Hepatocyte (in vitro differentiated cells): ENCODE measurements at regions not wholly inside any gene's neighbourhood (a gene's known extent, or its start where the extent isn't known, plus 50 kb on each side); places are given as distances from the start of the nearest gene placed in this dataset.
"Not testable (repeated sequence)": the region's sequence is repeated elsewhere in the genome, so short reads cannot be mapped to it uniquely, and the experiment has no call there.

Experiments used
- DNase-seq: peaks from one replicate; pipeline ENCODE4 v3.0.0-alpha.2; 2016; ENCODE audit warnings: low spot score
- H2AFZ ChIP-seq: fragments of 200-600 bp; sonication (generic); 2 replicates; pipeline ENCODE4 v1.6.0; 2016; ENCODE audit warnings: antibody characterized with exemption, mild to moderate bottlenecking
- H3K27ac ChIP-seq: fragments of 200-600 bp; sonication (generic); 2 replicates; pipeline ENCODE4 v1.5.1; 2016; ENCODE audit warnings: mild to moderate bottlenecking
- H3K27me3 ChIP-seq: fragments of 200-600 bp; sonication (generic); 2 replicates; pipeline ENCODE4 v1.6.1; 2016
- H3K36me3 ChIP-seq: fragments of 200-600 bp; sonication (generic); replicated peaks from 2 replicates; pipeline ENCODE4 v1.5.1; 2016; ENCODE audit warnings: low read depth; ENCODE audit not compliant: insufficient read depth
- H3K4me1 ChIP-seq: fragments of 200-600 bp; sonication (generic); 2 replicates; pipeline ENCODE4 v1.5.1; 2016; ENCODE audit warnings: mild to moderate bottlenecking, moderate library complexity; ENCODE audit not compliant: insufficient read depth
- H3K4me2 ChIP-seq: fragments of 200-600 bp; sonication (generic); 2 replicates; pipeline ENCODE4 v1.6.0; 2016
- H3K4me3 ChIP-seq: fragments of 200-600 bp; sonication (generic); 2 replicates; pipeline ENCODE4 v1.5.1; 2016; ENCODE audit warnings: mild to moderate bottlenecking
- H3K79me2 ChIP-seq: fragments of 200-600 bp; sonication (generic); 2 replicates; pipeline ENCODE4 v1.6.0; 2017; ENCODE audit warnings: mild to moderate bottlenecking
- H3K9me2 ChIP-seq: fragments of 200-600 bp; sonication (generic); replicated peaks from 2 replicates; pipeline ENCODE4 v1.6.0; 2017; ENCODE audit warnings: mild to moderate bottlenecking; ENCODE audit not compliant: insufficient read depth
- H3K9me3 ChIP-seq: fragments of 200-600 bp; sonication (generic); 2 replicates; pipeline ENCODE4 v1.5.1; 2016; ENCODE audit warnings: low read depth, mild to moderate bottlenecking
- H4K20me1 ChIP-seq: fragments of 200-600 bp; sonication (generic); 2 replicates; pipeline ENCODE4 v1.6.0; 2016; ENCODE audit warnings: mild to moderate bottlenecking; ENCODE audit not compliant: insufficient read depth, poor library complexity, severe bottlenecking
- EZH2 ChIP-seq: fragments of 200-600 bp; sonication (generic); IDR thresholded peaks from 2 replicates; pipeline ENCODE4 v1.6.1; 2016; ENCODE audit warnings: antibody characterized with exemption, mild to moderate bottlenecking, borderline replicate concordance
- EZH2phosphoT487 ChIP-seq: fragments of 200-600 bp; sonication (generic); IDR thresholded peaks from one replicate; pipeline ENCODE4 v1.6.1; 2018; ENCODE audit warnings: antibody characterized with exemption, mild to moderate bottlenecking, low read depth, moderate library complexity; ENCODE audit not compliant: unreplicated experiment, severe bottlenecking
- WGBS: methylation state at CpG from one replicate; pipeline ENCODE4 v1.1.6; 2016; ENCODE audit warnings: low lambda C conversion rate; ENCODE audit errors: missing lambda C conversion rate; 5-methylcytosine and 5-hydroxymethylcytosine counted together
- TF ChIP-seq, protein P1 (sequence below): fragments of 200-600 bp; sonication (generic); IDR thresholded peaks from 2 replicates; pipeline ENCODE4 v1.5.1; 2016; ENCODE audit warnings: antibody characterized with exemption, mild to moderate bottlenecking; ENCODE audit not compliant: poor library complexity

DNA sequence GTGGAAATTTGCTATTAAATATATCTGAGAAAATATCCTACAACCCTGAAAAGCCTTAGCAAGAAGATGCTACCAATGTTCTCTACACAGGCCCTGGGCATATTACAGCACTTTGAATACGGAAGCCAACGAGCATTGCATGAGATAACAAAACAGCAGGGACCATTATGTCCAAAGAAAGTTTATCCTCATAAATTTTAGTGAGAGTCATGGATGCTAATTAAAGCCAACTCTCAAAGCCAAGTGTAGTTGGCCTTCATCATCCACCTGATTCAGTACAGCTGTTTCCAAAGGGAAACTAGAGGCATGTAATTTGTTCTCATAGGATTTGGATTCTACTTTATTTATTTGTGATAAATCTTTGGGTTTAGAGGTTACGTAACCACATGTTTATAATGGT lies 564.8 kb downstream of the RFPL4B start:
- no peaks in the 10 kb centered on the region for H3K9me2 ChIP-seq
- no peaks in the 10 kb centered on the region for H3K27me3 ChIP-seq
- no peak for DNase-seq
- TF ChIP-seq, protein P1, sequence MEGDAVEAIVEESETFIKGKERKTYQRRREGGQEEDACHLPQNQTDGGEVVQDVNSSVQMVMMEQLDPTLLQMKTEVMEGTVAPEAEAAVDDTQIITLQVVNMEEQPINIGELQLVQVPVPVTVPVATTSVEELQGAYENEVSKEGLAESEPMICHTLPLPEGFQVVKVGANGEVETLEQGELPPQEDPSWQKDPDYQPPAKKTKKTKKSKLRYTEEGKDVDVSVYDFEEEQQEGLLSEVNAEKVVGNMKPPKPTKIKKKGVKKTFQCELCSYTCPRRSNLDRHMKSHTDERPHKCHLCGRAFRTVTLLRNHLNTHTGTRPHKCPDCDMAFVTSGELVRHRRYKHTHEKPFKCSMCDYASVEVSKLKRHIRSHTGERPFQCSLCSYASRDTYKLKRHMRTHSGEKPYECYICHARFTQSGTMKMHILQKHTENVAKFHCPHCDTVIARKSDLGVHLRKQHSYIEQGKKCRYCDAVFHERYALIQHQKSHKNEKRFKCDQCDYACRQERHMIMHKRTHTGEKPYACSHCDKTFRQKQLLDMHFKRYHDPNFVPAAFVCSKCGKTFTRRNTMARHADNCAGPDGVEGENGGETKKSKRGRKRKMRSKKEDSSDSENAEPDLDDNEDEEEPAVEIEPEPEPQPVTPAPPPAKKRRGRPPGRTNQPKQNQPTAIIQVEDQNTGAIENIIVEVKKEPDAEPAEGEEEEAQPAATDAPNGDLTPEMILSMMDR, result no peak
- no peak for TF ChIP-seq EZH2phosphoT487
- TF ChIP-seq EZH2, result no peak
- no peak overlapping the region for H3K4me3 ChIP-seq
- no peaks in the 10 kb centered on the region for H3K79me2 ChIP-seq
- H3K4me2 ChIP-seq, result no peak overlapping the region
- H3K27ac ChIP-seq, result no peak overlapping the region
- no peaks in the 10 kb centered on the region for H4K20me1 ChIP-seq
- H3K4me1 ChIP-seq, result peaks cover 6% of the 10 kb centered on the region
- WGBS, result 49% methylated on average over 3 of the region's 3 CpGs
- H2AFZ ChIP-seq, result no peak overlapping the region
- H3K36me3 ChIP-seq, result no peaks in the 10 kb centered on the region
- no peaks in the 10 kb centered on the region for H3K9me3 ChIP-seq

DNA sequence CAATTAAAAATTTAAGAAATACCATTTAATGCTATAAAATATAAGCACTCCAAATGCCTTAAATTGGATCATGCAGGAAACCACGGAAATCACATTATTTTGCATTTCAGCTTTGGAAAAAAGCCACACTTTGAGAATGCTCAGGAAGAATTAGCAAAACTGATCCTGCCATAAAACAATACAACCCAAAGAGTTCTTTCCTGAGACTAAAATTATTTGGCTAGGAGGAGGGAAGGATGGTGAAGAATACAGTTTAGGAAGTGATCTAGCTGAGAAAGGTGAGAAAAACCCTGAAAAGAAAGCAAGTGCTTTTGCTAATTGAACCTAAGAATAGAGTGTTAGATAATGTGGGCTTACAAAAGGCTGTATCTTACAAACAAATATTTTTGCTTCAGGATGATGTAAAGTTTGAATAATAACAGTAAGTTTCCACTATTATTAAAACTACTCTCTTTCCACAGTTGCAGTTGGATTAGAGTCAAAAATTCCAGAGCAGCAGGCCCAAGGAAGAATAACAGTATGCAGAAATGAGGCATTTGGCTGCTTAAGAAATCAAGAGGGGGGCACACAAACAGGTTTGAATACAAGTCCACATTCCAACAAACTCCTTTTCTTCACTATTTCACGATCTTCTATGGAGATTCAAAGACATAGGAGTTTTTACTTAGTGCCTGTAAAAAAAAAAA lies 565.4 kb downstream of the RFPL4B start:
- H3K36me3 ChIP-seq, result no peaks in the 10 kb centered on the region
- TF ChIP-seq, protein P1, result no peak
- TF ChIP-seq EZH2 (no peak), EZH2phosphoT487 (no peak)
- H3K79me2 ChIP-seq, result no peaks in the 10 kb centered on the region
- H3K27me3 ChIP-seq, result no peaks in the 10 kb centered on the region
- H3K27ac ChIP-seq, result no peak overlapping the region
- H3K4me3 ChIP-seq, result no peak overlapping the region
- WGBS, result 51% methylated on average over 2 of the region's 2 CpGs
- H3K9me3 ChIP-seq, result no peaks in the 10 kb centered on the region
- H3K9me2 ChIP-seq, result no peaks in the 10 kb centered on the region
- peak; percentile 4 for DNase-seq
- no peak overlapping the region for H2AFZ ChIP-seq
- no peaks in the 10 kb centered on the region for H4K20me1 ChIP-seq
- H3K4me1 ChIP-seq, result peaks cover 6% of the 10 kb centered on the region
- no peak overlapping the region for H3K4me2 ChIP-seq

DNA sequence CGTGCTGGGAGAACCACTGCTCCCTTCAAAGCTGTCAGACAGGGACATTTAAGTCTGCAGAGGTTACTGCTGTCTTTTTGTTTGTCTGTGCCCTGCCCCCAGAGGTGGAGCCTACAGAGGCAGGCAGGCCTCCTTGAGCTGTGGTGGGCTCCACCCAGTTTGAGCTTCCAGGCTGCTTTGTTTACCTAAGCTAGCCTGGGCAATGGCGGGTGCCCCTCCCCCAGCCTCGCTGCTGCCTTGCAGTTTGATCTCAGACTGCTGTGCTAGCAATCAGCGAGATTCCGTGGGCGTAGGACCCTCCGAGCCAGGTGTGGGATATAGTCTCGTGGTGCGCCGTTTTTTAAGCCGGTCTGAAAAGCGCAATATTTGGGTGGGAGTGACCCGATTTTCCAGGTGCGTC lies 572.6 kb downstream of the RFPL4B start:
- WGBS, result 18% methylated on average over 13 of the region's 14 CpGs
- H3K9me2 ChIP-seq, H3K4me3 ChIP-seq, H3K79me2 ChIP-seq, H2AFZ ChIP-seq, DNase-seq, H3K9me3 ChIP-seq, H3K27me3 ChIP-seq, H3K36me3 ChIP-seq, H3K4me1 ChIP-seq, H4K20me1 ChIP-seq: not testable (repeated sequence)
- peak overlapping the region; percentile 61 for H3K4me2 ChIP-seq
- H3K27ac ChIP-seq, result peak overlapping the region; percentile 84

DNA sequence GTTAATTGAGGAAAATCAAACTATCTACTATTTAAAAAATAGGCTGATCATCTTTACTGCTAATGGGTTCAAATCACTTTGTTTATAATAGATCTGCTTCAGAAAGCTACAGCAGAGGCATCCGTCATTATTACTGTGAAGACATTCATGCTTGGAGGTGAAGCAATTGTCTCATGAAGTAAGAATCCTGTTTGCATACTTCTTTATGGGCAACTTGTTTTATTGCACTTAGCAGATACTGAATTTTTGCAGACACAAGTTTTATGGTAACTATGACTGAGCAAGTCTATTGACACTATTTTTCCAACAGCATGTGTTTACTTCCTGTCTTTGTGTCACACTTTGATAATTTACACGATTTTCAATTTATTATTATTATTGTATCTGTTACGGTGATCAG lies 573.9 kb downstream of the RFPL4B start:
- H3K27me3 ChIP-seq, result no peaks in the 10 kb centered on the region
- no peaks in the 10 kb centered on the region for H3K36me3 ChIP-seq
- H3K4me1 ChIP-seq, result peaks cover 7% of the 10 kb centered on the region
- no peaks in the 10 kb centered on the region for H4K20me1 ChIP-seq
- no peak overlapping the region for H2AFZ ChIP-seq
- DNase-seq, result peak; percentile 41
- WGBS, result 80% methylated on average over 3 of the region's 3 CpGs
- H3K9me2 ChIP-seq, result no peaks in the 10 kb centered on the region
- H3K9me3 ChIP-seq, result peaks cover 9% of the 10 kb centered on the region
- TF ChIP-seq, protein P1, result no peak
- TF ChIP-seq EZH2phosphoT487 (no peak), EZH2 (no peak)
- peak overlapping the region; percentile 90 for H3K27ac ChIP-seq
- H3K4me3 ChIP-seq, result no peak overlapping the region
- peak overlapping the region; percentile 61 for H3K4me2 ChIP-seq
- no peaks in the 10 kb centered on the region for H3K79me2 ChIP-seq
